ENCODE measurements at regions not wholly inside any gene's neighbourhood (a gene's known extent, or its start where the extent isn't known, plus 50 kb on each side); places are given as distances from the start of the nearest gene placed in this dataset.

DNA sequence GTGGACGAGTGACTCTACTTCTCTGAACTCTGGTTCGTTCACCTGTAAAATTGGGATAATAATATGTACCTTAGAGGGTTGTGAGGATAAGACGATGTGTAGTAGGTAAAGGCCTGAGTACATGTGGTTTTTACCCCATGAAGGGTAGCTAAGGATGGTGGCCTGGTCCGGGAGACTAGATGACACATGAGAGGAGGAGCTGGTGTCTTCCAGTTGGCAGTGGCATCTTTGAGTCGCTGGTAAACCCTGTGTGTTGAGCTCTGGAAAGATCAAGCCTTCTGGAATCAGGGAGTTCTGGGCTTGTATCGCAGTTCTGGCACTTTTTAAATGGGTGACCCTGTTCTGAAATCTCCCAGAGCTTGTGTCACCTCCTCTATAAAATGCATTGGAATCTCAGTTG, 166.4 kb upstream of the ZNF618 start:
- TF ChIP-seq, protein P1, sequence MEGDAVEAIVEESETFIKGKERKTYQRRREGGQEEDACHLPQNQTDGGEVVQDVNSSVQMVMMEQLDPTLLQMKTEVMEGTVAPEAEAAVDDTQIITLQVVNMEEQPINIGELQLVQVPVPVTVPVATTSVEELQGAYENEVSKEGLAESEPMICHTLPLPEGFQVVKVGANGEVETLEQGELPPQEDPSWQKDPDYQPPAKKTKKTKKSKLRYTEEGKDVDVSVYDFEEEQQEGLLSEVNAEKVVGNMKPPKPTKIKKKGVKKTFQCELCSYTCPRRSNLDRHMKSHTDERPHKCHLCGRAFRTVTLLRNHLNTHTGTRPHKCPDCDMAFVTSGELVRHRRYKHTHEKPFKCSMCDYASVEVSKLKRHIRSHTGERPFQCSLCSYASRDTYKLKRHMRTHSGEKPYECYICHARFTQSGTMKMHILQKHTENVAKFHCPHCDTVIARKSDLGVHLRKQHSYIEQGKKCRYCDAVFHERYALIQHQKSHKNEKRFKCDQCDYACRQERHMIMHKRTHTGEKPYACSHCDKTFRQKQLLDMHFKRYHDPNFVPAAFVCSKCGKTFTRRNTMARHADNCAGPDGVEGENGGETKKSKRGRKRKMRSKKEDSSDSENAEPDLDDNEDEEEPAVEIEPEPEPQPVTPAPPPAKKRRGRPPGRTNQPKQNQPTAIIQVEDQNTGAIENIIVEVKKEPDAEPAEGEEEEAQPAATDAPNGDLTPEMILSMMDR (conservative IDR thresholded peaks at IDR 0.05 in 1 of 2, IDR thresholded peaks at IDR 0.05 in 1 of 2; ENCODE audit: low read depth in 1 of 2, low read length in 2 of 2), result no peak
- TF ChIP-seq EZH2 (IDR thresholded peaks at IDR 0.05; ENCODE audit: low read length, missing control alignments), result no peak

Data from fibroblast of lung (primary cell).